RPMI7951 (cell line): ENCODE measurements at regions not wholly inside any gene's neighbourhood (a gene's known extent, or its start where the extent isn't known, plus 50 kb on each side); places are given as distances from the start of the nearest gene placed in this dataset.

ENCODE experiments used
- DNase-seq: peaks from one replicate; pipeline ENCODE4 v3.0.0-alpha.2; 2012; ENCODE audit warnings: low read depth

DNA sequence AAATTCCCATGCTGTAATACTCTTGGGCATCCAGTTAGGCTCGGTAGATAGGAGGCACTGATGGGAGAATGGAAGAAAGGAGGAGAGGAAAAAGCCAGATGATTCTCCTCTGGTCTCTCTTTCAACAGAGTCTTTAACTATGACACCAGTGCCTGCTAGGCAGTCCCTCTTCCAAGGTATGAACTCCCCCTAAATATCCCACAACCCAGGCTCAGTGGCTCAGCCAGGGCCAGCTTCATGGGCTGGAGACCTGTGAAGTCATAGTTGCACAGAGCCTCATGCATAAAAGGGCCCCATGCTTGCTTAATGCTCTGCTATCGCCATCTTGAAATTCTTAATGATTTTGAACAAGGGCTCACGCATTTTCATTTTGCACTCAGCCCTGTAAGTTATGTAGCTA is 869.2 kb upstream of the GCFC2 start:
- no peak for DNase-seq

DNA sequence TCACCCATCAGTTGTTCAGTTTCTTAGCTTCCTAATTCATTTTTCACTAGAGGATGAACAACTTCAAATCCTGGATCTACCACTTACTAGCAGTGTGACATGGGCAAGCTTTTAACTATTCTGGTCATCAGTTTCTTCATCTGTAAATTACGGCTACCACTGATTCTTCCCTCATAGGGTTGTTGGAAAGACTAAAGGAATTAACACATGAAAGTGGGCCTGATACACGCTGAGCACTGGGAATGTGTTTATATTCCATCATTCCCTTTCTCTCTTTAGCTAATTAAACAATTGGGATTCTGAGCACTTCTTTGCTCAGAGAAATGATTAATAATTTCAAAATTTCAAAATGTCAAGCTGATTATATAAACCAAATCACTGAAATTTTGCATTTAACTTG is 862.3 kb upstream of the GCFC2 start:
- no peak for DNase-seq

GRCh38 chr2:76569819-76570218 is 859.1 kb upstream of the GCFC2 start:
- DNase-seq = no peak

GRCh38 chr2:76567478-76567877 is 856.8 kb upstream of the GCFC2 start:
- no peak for DNase-seq

DNA sequence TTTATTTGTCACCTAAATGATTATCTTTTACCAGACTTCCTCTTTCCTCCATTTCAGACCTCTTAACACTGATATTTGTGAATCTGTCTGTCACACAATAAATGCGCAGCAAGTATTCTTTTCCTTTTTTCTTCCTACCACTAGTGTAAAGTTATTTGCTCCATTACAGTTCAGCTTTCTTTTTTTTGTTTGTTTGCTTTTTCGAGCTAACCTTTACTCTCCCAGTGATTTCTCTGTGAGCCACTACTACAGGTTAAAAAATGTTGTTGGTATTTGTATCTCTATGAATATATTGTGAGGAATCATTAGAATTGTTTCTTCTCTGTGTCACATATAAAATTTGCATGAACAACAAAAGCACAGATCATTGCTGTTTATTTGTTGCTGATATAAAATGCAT is 854.0 kb upstream of the GCFC2 start:
- no peak for DNase-seq

DNA sequence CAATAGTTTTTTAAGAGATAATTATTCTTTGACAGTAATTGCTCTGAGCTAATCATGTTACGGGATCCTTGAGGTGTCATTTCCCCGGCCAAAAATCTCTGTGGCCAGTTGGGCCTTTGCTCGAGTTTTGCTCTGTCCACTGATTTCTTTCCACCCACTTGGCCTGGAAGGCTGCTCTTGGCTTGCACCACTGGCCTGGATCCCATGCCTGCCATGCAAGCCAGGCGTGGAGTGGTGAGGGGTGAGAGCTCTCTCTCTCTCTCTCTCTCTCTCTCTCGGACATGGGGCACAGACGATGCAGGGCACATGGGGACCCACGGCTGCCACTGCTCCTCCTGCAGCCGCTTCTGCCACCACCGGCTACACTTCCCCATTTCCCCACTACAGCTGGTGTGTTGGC is 853.0 kb upstream of the GCFC2 start:
- DNase-seq = no peak

- DNase-seq = no peak
These were observed 847.4 kb upstream of the GCFC2 start for GRCh38 chr2:76558157-76558556.

DNA sequence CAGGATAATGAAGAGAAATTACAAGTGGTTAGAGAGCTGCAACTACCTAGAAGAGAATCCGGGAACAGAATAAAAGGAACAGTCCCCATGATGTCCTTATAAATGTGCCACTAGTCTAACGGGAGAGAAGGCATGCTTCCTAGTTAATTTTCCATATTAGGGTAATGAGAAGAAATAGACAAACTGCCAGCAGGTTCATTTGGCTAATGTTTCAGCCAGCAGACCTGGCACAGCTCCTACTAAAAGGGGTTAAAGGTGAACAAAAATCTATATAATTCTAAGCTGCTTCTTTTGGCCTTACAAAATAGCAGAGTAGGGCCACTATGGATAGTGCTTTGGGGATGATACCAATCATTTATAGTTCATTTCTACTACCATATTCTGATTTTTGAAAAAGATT is 845.3 kb upstream of the GCFC2 start:
- DNase-seq = no peak

GRCh38 chr2:76546207-76546606 is 835.5 kb upstream of the GCFC2 start:
- no peak for DNase-seq

- DNase-seq = no peak
These were observed 834.2 kb upstream of the GCFC2 start for GRCh38 chr2:76544901-76545300.

- DNase-seq = no peak
These were observed 806.8 kb upstream of the GCFC2 start for GRCh38 chr2:76517574-76517909.

- DNase-seq = no peak
These were observed 806.3 kb upstream of the GCFC2 start for GRCh38 chr2:76516861-76517573.

DNA sequence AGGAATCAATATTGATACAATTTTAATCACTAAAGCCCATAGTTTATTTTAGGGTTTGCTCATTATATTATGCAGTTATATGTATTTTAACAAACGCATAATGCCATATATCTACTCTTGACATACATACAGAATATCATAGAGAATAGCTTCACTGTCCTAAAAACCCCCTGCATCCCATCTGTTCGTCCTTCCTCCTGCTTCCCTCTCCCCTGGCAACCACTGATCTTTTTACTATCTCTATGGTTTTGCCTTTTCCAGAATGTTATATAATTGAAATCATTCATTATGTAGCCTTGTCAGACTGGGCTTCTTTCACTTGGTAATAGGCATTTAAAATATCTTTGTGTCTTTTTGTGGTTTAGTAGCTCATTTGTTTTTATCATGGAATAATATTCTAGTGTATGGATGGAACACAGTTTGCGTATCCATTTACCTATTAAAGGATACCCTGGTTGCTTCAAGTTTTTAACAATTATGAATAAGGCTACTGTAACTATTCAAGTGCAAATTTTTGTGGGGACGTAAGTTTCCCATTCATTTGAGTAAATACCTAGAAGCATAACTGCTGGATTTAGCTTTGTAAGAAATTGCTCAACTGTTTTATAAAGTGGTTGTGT is 801.6 kb upstream of the GCFC2 start:
- DNase-seq = peak; percentile 10

GRCh38 chr2:76506538-76506937 is 795.8 kb upstream of the GCFC2 start:
- DNase-seq = no peak

GRCh38 chr2:76501641-76502040 is 790.9 kb upstream of the GCFC2 start:
- no peak for DNase-seq

DNA sequence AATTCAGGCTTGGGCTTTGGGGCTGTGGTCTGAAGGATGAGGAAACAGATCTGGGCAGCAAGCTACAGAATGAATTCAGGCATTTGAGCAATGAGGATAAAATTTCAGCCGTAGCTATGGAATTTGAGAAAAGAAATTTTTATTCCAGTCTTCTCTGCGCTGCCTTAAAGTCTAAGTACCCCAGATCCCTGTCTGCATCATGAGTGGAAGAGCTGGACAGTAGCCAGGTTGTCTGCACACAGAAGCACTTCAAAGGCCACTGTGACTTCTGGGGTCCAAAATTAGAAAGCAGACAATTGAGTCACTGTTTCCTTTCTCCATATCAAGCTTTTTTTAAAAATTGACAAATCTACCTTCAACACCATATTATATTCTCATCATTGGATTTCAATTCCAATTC is 787.6 kb upstream of the GCFC2 start:
- DNase-seq = no peak

- no peak for DNase-seq
These were observed 780.8 kb upstream of the GCFC2 start for GRCh38 chr2:76491503-76491902.

DNA sequence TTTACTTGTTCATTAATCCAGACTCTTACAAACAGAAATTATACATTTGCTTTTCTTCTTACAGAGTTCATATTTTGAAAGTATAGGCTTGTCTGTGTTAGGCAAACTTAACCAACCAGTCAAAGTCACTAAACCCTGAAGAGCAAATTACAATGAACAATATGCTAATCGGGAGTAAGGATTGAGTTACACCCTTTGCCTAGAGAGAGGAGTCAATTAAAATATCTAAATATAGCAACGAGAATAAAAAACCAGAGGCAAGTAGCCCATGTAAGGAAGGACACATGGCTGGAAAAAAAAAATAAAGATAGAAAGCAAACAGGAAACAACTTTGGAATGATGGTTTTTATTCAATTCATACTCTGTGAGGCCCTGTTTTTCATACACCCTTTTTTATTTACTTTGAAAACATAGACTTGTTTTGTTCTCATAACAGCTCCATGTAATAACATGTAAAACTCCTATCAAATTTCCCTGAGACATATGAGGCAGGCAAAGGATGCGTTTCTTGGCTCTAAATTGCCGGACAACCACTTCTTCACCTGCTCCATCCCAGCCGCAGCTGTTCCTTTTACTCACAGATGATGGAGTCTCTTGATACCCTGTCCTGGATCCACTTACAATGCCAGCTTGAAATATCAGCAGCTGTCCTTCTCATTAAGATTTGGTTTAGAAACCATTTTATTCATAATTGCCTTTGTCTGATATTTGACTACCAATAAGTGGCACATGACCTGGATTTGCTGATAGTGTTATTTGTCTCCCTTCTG is 767.7 kb upstream of the GCFC2 start:
- no peak for DNase-seq

- DNase-seq = no peak
These were observed 762.2 kb upstream of the GCFC2 start for GRCh38 chr2:76472946-76473345.

- no peak for DNase-seq
These were observed 758.4 kb upstream of the GCFC2 start for GRCh38 chr2:76469066-76469465.

DNA sequence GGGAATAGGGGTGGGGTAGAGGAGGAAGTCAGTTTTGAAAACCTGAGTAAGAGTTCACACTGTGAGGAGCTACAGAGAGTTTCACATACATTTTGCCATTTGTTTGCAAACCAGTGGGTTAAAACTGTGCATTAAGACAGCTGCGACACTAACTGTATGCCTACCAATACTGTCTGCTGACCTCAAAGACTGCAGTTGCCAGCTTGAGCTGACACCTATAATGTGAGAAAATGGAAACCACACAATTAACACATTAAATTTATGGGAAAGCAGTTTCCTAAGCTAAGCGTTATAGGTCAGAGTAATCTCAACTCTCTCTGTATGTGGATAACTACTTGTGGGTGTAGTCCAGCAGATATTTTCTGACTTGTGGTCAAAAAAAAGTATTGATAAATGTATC is 756.6 kb upstream of the GCFC2 start:
- DNase-seq = no peak

DNA sequence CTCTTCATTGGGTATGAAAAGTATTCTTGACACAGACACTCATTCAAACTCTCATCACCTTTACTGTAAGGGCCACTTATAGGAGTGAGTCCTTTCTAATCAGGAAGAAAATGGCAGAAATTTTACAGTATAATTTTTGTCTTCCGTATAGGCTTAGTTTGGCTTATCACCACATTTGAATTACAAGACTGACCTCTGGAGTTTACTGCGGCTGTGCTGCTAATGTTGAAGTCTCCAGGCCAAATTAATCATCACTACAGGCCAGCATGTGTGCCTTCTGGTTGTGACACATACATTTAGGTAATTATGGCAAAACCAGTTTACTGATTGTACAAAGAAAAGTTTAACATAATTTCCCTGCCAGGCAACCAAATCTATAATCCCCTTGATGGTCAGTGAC is 753.6 kb upstream of the GCFC2 start:
- DNase-seq = no peak

- DNase-seq = no peak
These were observed 750.7 kb upstream of the GCFC2 start for GRCh38 chr2:76461431-76461830.
